ENCODE measurements at regions not wholly inside any gene's neighbourhood (a gene's known extent, or its start where the extent isn't known, plus 50 kb on each side); places are given as distances from the start of the nearest gene placed in this dataset.
A peak's percentile ranks its signal among the peaks of the same experiment; 100 is the strongest.
"Not testable (repeated sequence)": the region's sequence is repeated elsewhere in the genome, so short reads cannot be mapped to it uniquely, and the experiment has no call there.

- no peak overlapping the region for H3K4me3 ChIP-seq
- no peak overlapping the region for H3K27ac ChIP-seq
- H3K9me3 ChIP-seq: no peaks in the 10 kb centered on the region
- peaks cover 3% of the 10 kb centered on the region for H3K4me1 ChIP-seq
- ATAC-seq (peak; percentile 25), DNase-seq (no peak)
- H3K27me3 ChIP-seq: no peaks in the 10 kb centered on the region
- no peaks in the 10 kb centered on the region for H3K36me3 ChIP-seq
- TF ChIP-seq CTCF (IDR thresholded peaks at IDR 0.05): peak; percentile 56
- intact Hi-C loops (cut with DNase I): no loop called here
Measured at GRCh38 chr10:52488606-52489485, 174.8 kb downstream of the DKK1 start.

GRCh38 chr10:52491246-52491995, 177.3 kb downstream of the DKK1 start:
- ATAC-seq (no peak), DNase-seq (no peak)
- no peak overlapping the region for H3K27ac ChIP-seq
- H3K4me3 ChIP-seq: no peak overlapping the region
- peaks cover 3% of the 10 kb centered on the region for H3K4me1 ChIP-seq
- intact Hi-C loops (cut with DNase I): loop anchor here (10.0 kb wide), 1 partner anchor 177 kb away; the partner anchor contains the start of gene DKK1
- H3K36me3 ChIP-seq: no peaks in the 10 kb centered on the region
- H3K27me3 ChIP-seq: no peaks in the 10 kb centered on the region
- H3K9me3 ChIP-seq: no peaks in the 10 kb centered on the region
- TF ChIP-seq CTCF (IDR thresholded peaks at IDR 0.05): no peak

- no peaks in the 10 kb centered on the region for H3K4me1 ChIP-seq
- ATAC-seq (no peak), DNase-seq (no peak)
- no peaks in the 10 kb centered on the region for H3K9me3 ChIP-seq
- intact Hi-C loops (cut with DNase I): loop anchor here (10.0 kb wide), 1 partner anchor 184 kb away; the partner anchor contains the start of gene DKK1
- no peaks in the 10 kb centered on the region for H3K27me3 ChIP-seq
- H3K27ac ChIP-seq: no peak overlapping the region
- H3K36me3 ChIP-seq: no peaks in the 10 kb centered on the region
- TF ChIP-seq CTCF (IDR thresholded peaks at IDR 0.05): no peak
- no peak overlapping the region for H3K4me3 ChIP-seq
Measured at GRCh38 chr10:52499281-52499680, 185.2 kb downstream of the DKK1 start.

GRCh38 chr10:52500476-52500875, 186.4 kb downstream of the DKK1 start:
- Histone ChIP-seq H3K9me3 (no peaks in the 10 kb centered on the region), H3K36me3 (no peaks in the 10 kb centered on the region), H3K4me1 (no peaks in the 10 kb centered on the region), H3K27ac (no peak overlapping the region), H3K4me3 (no peak overlapping the region), H3K27me3 (no peaks in the 10 kb centered on the region)
- TF ChIP-seq CTCF (IDR thresholded peaks at IDR 0.05): no peak
- DNase-seq (no peak), ATAC-seq (no peak)
- intact Hi-C loops (cut with DNase I): no loop called here

GRCh38 chr10:52502237-52502636, 188.2 kb downstream of the DKK1 start:
- Histone ChIP-seq H3K4me1 (no peaks in the 10 kb centered on the region), H3K27me3 (no peaks in the 10 kb centered on the region), H3K36me3 (no peaks in the 10 kb centered on the region), H3K9me3 (no peaks in the 10 kb centered on the region), H3K27ac (no peak overlapping the region), H3K4me3 (no peak overlapping the region)
- no peak for TF ChIP-seq CTCF (IDR thresholded peaks at IDR 0.05)
- DNase-seq: no peak
- intact Hi-C loops (cut with DNase I): no loop called here
- no peak for ATAC-seq

GRCh38 chr10:52505341-52505740, 191.3 kb downstream of the DKK1 start:
- H3K27me3 ChIP-seq; H3K4me1 ChIP-seq; H3K27ac ChIP-seq; intact Hi-C loops (cut with DNase I); ATAC-seq; H3K36me3 ChIP-seq; DNase-seq; H3K9me3 ChIP-seq; H3K4me3 ChIP-seq: not testable (repeated sequence)

All from upper lobe of right lung (tissue), 1 donor.